Inflammatory macrophage (primary cell): ENCODE measurements at regions not wholly inside any gene's neighbourhood (a gene's known extent, or its start where the extent isn't known, plus 50 kb on each side); places are given as distances from the start of the nearest gene placed in this dataset.

Experiments used
- DNase-seq, 2 donors: peaks; one replicate each; pipeline ENCODE4 v3.0.0-alpha.2; 2020 to 2022

GRCh38 chr22:18731075-18731666 lies 119.5 kb upstream of the RIMBP3 start:
- no peak for DNase-seq

DNA sequence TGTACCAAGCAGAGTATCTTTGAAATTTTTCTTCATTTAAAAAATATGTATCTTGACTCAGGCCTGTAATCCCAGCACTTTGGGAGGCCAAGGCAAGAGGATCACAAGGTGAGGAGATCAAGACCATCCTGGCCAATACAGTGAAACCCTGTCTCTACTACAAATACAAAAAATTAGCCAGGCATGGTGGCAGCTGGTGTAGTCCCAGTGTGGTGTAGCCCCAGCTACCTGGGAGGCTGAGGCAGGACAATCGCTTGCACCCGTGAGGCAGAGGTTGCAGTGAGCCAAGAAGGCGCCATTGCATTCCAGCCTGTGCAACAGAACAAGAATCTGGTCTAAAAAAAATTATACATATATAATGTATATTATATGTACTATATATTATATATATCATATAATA lies 118.7 kb upstream of the RIMBP3 start:
- peak; percentile 60 to 85 for DNase-seq
